ENCODE measurements at regions not wholly inside any gene's neighbourhood (a gene's known extent, or its start where the extent isn't known, plus 50 kb on each side); places are given as distances from the start of the nearest gene placed in this dataset.

GRCh38 chr7:120216947-120217346 lies 56.0 kb upstream of the KCND2 start:
- H3K4me1 ChIP-seq (ENCODE audit: insufficient read depth), result no peaks in the 10 kb centered on the region
- no peaks in the 10 kb centered on the region for H3K79me2 ChIP-seq (replicated peaks; ENCODE audit: insufficient read depth)
- no peak overlapping the region for H3K4me3 ChIP-seq
- H4K20me1 ChIP-seq (replicated peaks; ENCODE audit: insufficient read depth), result no peaks in the 10 kb centered on the region
- H3K27ac Mint-ChIP-seq, result no peak overlapping the region
- H2AFZ ChIP-seq, result no peak overlapping the region
- no peak overlapping the region for H3K4me2 ChIP-seq
- no peaks in the 10 kb centered on the region; the same call in 2 of the 3 replicates for H3K9me3 Mint-ChIP-seq
- no peaks in the 10 kb centered on the region for H3K36me3 ChIP-seq (ENCODE audit: insufficient read depth)
- H3K9me2 ChIP-seq (ENCODE audit: insufficient read depth), result no peaks in the 10 kb centered on the region
- no peaks in the 10 kb centered on the region; the same call in 2 of the 3 replicates for H3K4me1 Mint-ChIP-seq
- no peak for DNase-seq (ENCODE audit: low spot score)
- TF ChIP-seq ZNF114 (CRISPR knock-in tag; IDR thresholded peaks at IDR 0.05) (no peak), ZNF331 (CRISPR knock-in tag; IDR thresholded peaks at IDR 0.05; ENCODE audit: low read depth) (no peak), CTCF (conservative IDR thresholded peaks at IDR 0.05; ENCODE audit: low read depth in 2 of 2) (no peak), ETS1 (IDR thresholded peaks at IDR 0.05) (no peak)
- no peaks in the 10 kb centered on the region; the same call in 2 of the 3 replicates for H3K36me3 Mint-ChIP-seq (ENCODE audit: low read depth)
- H3K4me3 Mint-ChIP-seq, result no peak overlapping the region
- H3K27me3 Mint-ChIP-seq (ENCODE audit: insufficient read depth, low read depth, poor library complexity), result no peaks in the 10 kb centered on the region
- no peak for ATAC-seq
- no peaks in the 10 kb centered on the region for H3F3A ChIP-seq (replicated peaks; ENCODE audit: low read depth)
- no peak overlapping the region for H3K27ac ChIP-seq (ENCODE audit: low read depth)
- no peaks in the 10 kb centered on the region for H3K27me3 ChIP-seq (ENCODE audit: insufficient read depth)

DNA sequence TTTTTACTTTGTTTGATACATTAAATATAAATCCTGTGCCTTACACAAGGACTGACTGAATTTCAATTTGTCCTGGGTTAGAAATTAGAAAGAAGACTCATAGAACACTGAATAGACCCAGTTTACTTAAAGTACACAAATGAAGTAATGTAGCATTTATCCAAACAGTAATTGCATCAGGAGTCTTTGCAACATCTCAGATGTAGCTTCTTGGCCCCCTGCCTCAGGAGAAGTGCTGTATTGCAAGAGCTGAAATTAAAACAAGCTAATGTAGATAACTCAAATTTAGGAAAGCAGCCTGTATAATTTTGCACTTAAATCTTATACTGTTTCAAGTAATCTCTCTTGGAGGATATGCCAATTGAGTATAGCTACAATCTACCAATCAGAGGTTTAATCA lies 54.3 kb upstream of the KCND2 start:
- Mint-ChIP-seq H3K36me3 (ENCODE audit: low read depth) (no peaks in the 10 kb centered on the region), H3K27me3 (ENCODE audit: insufficient read depth, low read depth, poor library complexity) (no peaks in the 10 kb centered on the region), H3K4me3 (no peak overlapping the region), H3K27ac (no peak overlapping the region), H3K9me3 (no peaks in the 10 kb centered on the region), H3K4me1 (no peaks in the 10 kb centered on the region; the same call in 2 of the 3 replicates)
- Histone ChIP-seq H3K4me3 (no peak overlapping the region), H3F3A (replicated peaks; ENCODE audit: low read depth) (no peaks in the 10 kb centered on the region), H3K27ac (ENCODE audit: low read depth) (no peak overlapping the region), H2AFZ (no peak overlapping the region), H3K79me2 (replicated peaks; ENCODE audit: insufficient read depth) (no peaks in the 10 kb centered on the region), H3K4me2 (no peak overlapping the region), H3K9me2 (ENCODE audit: insufficient read depth) (no peaks in the 10 kb centered on the region), H3K27me3 (ENCODE audit: insufficient read depth) (no peaks in the 10 kb centered on the region), H4K20me1 (replicated peaks; ENCODE audit: insufficient read depth) (no peaks in the 10 kb centered on the region), H3K4me1 (ENCODE audit: insufficient read depth) (no peaks in the 10 kb centered on the region), H3K36me3 (ENCODE audit: insufficient read depth) (no peaks in the 10 kb centered on the region)
- DNase-seq (ENCODE audit: low spot score) (no peak), ATAC-seq (no peak)
- no peak for TF ChIP-seq POLR2AphosphoS5 (IDR thresholded peaks at IDR 0.05; ENCODE audit: low read depth)

- H3K36me3 Mint-ChIP-seq (ENCODE audit: low read depth), result no peaks in the 10 kb centered on the region
- DNase-seq (ENCODE audit: low spot score), result no peak
- no peak overlapping the region for H3K4me3 ChIP-seq
- no peak for TF ChIP-seq ZNF331 (CRISPR knock-in tag; IDR thresholded peaks at IDR 0.05; ENCODE audit: low read depth)
- TF ChIP-seq STAT1 (IDR thresholded peaks at IDR 0.05; ENCODE audit: unreplicated experiment), result no peak
- no peak for TF ChIP-seq ETS1 (IDR thresholded peaks at IDR 0.05)
- TF ChIP-seq NANOG (IDR thresholded peaks at IDR 0.05; ENCODE audit: borderline replicate concordance), result no peak
- no peak for TF ChIP-seq CREB1 (CRISPR knock-in tag; IDR thresholded peaks at IDR 0.05; ENCODE audit: low read depth)
- TF ChIP-seq EZH2 (IDR thresholded peaks at IDR 0.05; ENCODE audit: low read depth, unreplicated experiment), result no peak
- no peak for TF ChIP-seq JUNB (IDR thresholded peaks at IDR 0.05; ENCODE audit: unreplicated experiment)
- TF ChIP-seq EZH2phosphoT487 (IDR thresholded peaks at IDR 0.05; ENCODE audit: unreplicated experiment), result no peak
- TF ChIP-seq ZNF114 (CRISPR knock-in tag; IDR thresholded peaks at IDR 0.05), result no peak
- TF ChIP-seq REST (IDR thresholded peaks at IDR 0.05; ENCODE audit: unreplicated experiment), result no peak
- TF ChIP-seq POLR2AphosphoS5 (IDR thresholded peaks at IDR 0.05; ENCODE audit: low read depth), result no peak
These were observed 51.3 kb upstream of the KCND2 start for GRCh38 chr7:120221666-120222065.

More at GRCh38 chr7:120221666-120222065, 51.3 kb upstream of the KCND2 start:
- no peaks in the 10 kb centered on the region for H3K9me2 ChIP-seq (ENCODE audit: insufficient read depth)
- no peaks in the 10 kb centered on the region for H3K9me3 Mint-ChIP-seq
- no peaks in the 10 kb centered on the region for H3K36me3 ChIP-seq (ENCODE audit: insufficient read depth)
- no peaks in the 10 kb centered on the region; the same call in 2 of the 3 replicates for H3K4me1 Mint-ChIP-seq
- no peak overlapping the region for H2AFZ ChIP-seq
- H3K27ac Mint-ChIP-seq, result no peak overlapping the region
- H3K27me3 ChIP-seq (ENCODE audit: insufficient read depth), result no peaks in the 10 kb centered on the region
- H3K4me3 Mint-ChIP-seq, result no peak overlapping the region
- no peaks in the 10 kb centered on the region for H4K20me1 ChIP-seq (replicated peaks; ENCODE audit: insufficient read depth)
- no peaks in the 10 kb centered on the region for H3K79me2 ChIP-seq (replicated peaks; ENCODE audit: insufficient read depth)
- no peaks in the 10 kb centered on the region for H3K27me3 Mint-ChIP-seq (ENCODE audit: insufficient read depth, low read depth, poor library complexity)
- H3F3A ChIP-seq (replicated peaks; ENCODE audit: low read depth), result no peaks in the 10 kb centered on the region
- ATAC-seq, result no peak
- H3K4me2 ChIP-seq, result no peak overlapping the region
- no peak overlapping the region for H3K27ac ChIP-seq (ENCODE audit: low read depth)
- H3K4me1 ChIP-seq (ENCODE audit: insufficient read depth), result no peaks in the 10 kb centered on the region

Data from GM23338 (cell line).